GM21515 (cell line): ENCODE measurements at regions not wholly inside any gene's neighbourhood (a gene's known extent, or its start where the extent isn't known, plus 50 kb on each side); places are given as distances from the start of the nearest gene placed in this dataset.

ENCODE experiments used
- ATAC-seq: cut with Tn5 transposase; IDR thresholded peaks from one replicate; pipeline ENCODE4 v1.9.1; 2021; ENCODE audit not compliant: unreplicated experiment

DNA sequence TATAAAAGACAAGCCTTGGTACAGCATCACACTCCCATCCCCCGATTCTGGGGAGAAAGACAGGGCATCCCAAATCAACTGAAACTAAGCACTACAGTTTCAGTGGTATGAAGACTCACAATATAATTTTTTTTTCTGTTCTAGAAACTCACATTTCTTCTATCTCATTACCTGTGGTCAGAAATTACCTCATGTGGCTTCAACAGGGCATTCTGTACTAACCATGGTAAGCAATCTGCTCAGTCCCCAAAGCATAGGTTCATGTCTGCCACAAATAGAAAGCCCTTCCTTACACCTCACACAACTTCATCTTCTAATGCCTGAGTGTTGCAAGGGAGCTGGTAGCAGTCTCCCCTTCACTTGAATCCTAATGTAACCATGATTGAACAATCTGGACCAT, 147.4 kb upstream of the POU2AF2 start:
- ATAC-seq: peak; percentile 50

DNA sequence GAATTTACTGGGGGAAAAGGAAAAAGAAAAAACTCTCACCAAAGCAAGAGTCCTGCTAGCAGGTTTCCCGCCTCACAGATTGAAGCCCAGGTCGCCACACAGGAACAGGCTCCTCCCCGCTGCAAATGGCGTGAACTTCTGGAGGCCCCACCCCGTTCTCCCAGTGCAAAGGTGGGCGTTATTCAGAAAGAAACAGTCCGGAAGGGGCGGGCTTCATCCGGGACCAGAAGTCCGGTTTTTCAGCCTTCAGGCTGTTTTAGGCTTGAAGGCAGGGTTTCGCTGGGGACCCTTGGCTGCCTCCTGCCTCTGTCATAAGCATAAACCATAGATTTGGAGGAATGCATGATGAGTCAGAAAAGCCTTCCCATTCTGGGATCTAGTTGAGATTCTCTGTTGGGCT, 148.3 kb upstream of the POU2AF2 start:
- no peak for ATAC-seq

DNA sequence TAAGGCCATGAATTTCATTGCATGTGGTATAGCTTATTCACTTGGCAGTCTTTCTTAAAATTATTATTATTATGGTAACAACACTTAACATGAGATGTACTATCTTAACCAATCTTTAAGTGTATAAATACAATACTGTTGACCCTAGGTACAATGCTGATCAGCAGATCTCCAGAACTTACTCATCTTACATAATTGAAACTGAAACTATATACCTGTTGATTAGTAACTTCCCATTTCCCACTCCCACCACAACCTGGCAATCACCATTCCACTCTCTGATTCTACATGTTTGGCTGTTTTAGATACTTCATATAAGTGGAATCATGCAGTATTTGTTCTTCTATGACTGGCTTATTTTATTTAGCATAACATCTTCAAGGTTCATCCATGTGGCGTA, 150.2 kb upstream of the POU2AF2 start:
- ATAC-seq: no peak

DNA sequence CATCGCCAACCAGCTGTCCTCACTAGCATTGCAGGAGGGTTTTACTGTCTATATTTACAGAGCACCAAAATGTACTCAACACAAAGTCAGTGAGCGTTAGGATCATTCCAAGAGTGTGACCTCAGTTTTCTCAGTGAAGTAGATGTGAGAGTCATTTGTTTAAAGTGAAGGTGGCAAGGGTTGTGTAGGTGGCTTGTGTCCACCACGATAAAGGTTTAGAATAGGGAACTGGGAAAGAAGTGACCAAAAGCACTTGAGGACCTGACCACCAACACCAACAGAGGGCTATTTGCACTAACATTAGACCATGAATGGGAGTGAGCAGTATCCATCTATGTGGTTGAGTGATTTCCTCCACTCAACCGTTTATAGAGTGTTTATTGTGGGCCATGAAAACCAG, 152.5 kb upstream of the POU2AF2 start:
- ATAC-seq: no peak

DNA sequence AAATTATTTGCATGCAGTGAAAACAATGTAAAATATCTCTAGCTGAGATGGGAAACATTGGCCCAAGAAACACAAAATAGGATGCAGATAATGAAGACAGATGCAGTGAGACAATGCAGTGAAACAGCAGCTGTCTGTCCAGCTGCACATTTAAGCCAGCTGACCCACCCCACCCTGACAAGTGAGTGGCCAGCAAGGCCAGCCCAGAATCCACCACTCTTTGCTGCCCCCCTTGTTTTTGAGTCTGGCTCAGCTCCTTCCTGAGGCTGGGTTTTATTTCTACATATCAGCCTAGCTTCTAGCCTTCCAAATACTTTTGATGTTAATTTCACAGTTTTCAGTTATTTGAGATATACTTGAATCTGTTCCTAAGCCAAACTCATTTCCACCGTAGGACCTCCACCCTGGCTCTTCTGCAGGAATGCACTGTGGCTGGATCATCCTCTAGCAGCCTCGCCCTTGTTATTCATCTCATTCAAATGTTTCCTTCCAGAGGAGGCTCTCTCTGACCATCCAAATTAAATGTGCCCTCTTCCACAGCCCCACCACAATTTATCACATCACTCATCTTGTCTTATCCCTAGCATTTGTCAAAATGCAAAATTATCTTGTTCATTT, 154.1 kb upstream of the POU2AF2 start:
- ATAC-seq: no peak

DNA sequence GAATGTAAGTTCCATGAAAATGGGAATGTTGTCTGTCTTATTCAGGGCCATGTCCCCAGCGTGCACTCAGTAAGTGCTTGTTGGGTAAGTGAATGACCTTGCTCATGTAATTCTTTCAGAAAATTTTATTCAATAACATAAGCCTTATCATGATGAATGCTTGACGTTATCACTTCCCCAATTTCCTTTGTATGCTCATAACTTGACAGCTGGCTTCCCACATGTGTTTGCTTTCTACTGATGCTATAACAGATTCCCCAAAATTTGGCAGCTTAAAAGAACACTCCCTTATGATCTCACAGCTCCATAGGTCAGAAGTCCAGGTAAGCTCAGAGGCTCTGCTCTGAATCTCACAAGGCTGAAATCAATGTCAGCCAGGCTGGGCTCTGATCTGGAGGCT, 155.8 kb upstream of the POU2AF2 start:
- ATAC-seq: no peak

DNA sequence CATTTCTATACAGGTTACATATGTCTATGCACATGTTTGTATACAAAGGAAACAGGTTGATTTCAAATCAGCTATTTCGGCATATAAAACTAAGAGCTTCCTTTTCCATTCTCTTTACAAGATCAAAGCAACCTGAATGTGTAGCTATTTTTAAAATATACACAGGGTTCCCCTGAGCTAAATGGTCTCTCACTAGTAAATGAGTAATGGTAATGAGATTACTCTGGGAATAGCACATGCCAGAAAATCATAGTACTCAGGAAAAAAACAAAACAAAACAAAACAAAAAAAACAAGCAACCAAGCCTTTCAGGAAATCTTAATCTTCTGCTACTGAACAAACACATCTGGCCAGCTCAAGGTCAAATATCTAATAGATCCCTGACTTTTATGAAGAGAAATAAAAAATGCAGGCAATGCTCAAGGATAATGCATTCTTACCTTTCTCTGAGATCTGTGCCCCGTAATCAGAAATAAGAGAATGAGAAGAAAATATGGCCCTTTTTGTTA, 156.6 kb upstream of the POU2AF2 start:
- no peak for ATAC-seq

DNA sequence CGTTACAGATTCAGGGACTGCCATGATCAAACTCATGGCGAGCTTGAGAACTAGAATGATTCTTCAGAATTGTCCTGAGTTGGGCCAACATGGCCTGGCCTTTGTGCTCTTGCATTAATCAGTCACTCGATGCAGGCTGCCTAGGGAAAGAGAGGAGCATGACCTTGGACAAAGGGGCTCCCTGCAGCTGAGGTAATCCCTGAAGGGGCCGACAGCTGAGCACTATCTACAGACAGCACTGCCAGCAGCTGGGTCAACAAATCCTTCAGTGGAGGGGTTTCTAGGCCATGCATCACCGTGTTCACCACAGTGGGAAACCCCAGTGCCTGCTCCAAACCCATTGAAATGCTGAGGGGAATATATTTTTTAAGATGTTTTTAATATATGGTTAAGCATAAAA, 159.5 kb upstream of the POU2AF2 start:
- ATAC-seq: no peak

DNA sequence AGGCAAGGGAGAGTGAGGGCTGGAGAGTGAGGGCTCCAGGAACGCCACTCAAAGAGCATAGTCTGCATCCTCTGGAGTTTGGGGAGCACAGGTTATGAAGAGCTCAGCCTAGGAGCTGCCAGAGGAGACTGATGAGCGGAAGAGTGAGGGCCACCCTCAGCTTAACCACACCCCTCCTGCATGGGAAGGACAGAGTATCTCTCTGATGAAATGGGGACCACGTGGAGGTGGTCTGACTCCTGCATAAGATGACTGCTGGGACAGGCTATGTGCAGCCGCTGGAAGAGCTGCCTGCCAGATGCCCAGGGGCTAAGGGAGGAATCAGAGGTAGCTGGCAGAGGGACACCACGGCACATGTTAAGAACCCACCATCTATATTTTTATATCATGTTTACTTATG, 162.9 kb upstream of the POU2AF2 start:
- ATAC-seq: no peak

DNA sequence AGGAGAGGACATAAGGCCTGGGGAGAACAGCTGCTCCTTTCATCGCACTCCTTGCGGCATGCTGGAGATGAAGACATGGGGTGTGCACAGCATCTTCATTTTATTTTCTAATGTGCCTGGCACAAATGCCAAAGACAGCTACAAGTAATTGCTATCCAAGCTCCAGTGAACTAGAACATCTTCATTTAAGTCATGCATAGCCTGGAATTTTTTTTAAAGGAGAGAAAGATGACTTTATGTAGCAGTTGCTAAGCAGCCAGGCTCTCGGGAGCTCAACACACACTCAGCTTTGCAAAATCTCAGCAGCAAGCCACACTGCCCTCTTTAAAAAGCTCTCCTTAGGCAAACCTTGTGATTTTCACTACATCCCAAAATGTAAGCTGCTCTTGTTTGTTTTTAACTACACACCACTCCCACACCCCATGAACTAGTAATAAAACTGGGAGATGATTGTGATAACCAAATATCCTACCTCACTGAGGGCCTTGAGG, 164.5 kb upstream of the POU2AF2 start:
- no peak for ATAC-seq

DNA sequence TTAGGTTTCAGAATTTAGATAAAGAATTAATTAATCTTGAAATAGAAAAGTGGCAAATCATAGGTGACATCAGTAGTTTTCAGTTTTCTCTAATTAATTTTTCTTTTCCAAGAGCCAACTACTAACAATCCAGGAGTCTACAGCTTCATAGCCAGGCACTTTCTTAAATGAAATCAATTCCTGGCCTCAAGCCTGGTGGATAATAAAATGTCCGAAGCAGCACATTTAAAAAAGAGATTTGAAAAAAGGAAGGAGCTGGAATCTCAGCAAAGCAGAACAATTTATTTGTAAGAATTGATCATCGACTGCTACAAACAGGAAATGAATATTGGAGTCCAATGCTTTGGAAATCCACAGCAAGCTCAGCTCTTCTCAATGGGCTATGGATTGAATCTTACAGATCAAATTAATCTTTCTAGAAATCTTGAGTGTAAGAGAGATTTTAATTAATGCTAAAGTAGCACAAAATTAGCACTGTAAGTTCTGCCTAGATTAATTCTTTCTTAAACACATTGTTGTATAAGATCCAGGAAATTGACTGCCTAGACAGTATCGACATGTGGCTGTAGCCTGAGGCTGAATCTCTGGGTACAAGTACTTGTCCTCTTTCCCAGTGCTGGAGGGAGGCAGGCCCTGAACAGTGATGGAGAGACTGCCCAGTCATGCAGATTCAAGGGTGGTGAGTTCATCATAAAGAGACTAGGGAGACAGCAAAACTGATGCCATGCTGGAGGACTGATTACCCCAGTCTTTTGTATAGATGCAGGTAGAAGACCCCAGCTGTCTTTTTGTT, 167.8 kb upstream of the POU2AF2 start:
- ATAC-seq: no peak

DNA sequence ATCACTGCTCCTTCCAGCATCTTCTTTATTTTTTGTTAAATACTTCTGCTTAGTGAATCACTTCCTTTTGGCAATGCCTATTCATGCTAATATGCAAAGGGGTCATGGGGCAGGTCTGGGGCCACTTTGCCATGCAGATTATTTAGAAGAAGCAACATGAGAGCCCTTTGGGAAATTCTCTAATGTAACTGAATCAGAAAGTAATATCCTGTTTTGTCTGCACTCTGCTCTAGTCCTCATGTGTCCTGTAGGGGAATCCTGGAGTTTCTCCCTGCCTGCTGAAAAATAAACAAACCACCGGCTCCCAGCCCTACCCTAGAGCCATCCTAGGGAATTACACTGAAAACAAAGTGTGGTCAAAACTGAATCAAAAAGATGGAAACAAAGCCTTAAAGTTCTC, 176.5 kb upstream of the POU2AF2 start:
- ATAC-seq: no peak

DNA sequence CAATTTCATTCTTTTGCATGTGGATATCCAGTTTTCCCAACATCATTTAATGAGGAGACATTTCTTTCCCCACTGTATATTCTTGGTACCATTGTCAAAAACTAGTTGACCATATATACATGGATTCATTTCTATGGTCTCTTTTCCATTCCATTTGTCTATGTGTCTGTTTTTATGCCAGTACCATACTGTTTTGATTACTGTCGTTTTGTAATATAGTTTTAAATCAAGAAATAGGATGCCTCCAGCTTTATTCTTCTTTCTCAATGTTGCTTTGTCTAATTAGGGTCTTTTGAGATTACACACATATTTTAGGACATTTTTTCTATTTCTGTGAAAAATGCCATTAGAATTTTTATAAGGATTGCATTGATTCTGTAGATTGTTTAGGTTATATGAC, 177.5 kb upstream of the POU2AF2 start:
- ATAC-seq: no peak

DNA sequence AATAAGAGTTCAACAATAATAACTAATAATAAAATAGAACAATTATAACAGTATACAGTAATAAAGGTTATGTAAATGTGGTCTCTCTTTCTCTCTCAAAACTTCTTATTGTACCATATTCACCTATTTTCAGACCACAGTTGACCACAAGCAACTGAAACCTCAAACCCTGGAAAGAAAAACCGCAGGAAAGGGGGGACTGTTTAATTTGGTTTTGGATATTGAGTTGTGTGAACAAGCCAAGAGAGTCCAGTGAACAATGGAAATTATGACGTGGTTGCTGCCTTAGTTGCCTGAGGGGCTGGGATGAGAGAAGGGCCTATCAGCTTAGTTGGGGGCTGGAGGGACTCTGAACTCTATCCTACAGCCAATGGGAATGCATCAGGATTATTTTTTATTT, 178.7 kb upstream of the POU2AF2 start:
- no peak for ATAC-seq

DNA sequence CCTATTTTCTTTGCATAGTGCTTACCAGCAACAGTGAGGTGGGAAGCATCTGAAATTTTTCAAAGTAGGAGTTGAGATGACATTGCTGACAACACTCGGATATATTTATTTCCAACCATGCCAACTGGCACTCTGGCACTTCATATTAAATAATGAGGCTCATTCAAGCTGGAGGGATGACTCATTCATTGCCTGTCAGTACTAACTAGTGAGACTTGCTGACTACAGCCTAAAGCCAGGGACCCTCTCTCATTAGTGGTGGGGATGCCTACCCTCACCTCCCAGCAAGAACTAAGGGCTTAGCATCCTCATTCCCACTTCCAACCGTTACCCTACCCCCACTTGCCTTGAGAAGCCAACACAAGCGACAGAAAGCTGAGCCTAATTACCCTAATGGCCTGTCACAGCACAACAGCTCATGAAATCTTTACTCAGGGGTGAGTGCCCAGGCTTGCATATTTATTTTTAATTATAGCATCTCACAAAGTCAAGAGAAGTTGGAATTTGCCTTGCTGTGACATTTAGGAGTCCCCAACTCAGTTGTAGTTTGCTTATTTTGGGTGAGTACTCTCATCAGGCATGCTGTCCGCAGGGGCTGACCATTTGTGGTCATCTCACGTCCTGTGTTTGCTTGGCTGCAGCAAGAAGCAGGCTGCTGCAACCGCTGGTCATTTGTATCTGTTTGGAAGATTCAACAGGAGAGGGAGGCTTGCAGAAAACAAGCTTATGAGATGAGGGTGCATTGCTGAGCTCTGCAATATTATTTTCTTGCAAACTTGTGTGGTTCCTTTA, 181.6 kb upstream of the POU2AF2 start:
- no peak for ATAC-seq

DNA sequence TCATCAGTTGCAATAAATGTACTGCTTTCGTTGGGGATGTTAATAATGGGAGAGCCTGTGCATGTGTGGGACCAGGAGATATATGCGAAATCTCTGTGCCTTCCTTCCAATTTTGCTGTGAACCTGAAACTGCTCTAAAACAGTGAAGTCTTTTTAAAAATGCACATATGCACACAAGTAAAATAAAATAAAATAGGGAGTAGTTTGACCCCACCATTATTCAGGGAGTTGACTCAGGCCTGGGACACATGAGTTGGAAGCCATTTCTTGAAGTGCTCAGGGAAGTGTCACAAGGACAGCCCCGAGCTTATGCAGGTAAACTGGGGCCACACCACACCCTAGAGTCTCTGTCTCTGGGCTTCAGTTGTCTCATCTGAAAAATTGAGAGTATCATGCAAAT, 183.1 kb upstream of the POU2AF2 start:
- ATAC-seq: no peak

DNA sequence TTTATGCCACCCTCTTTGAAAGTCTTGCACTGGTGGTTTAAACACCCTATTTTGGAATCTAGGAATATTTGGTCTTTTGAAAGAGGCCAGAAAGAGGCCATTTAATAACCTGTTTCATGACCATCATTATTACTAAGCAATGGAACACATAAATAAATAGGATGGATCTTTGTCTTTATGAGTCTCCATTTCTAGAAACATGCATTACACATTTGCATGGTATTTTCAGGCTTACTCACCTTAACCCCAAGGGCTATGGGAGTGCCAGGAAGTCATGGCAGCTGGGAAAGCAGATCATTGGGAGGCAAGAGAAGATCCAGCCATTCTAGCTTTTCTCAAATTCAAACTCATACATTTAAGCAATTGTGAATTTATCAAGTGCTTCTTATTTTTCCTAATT, 185.8 kb upstream of the POU2AF2 start:
- no peak for ATAC-seq

DNA sequence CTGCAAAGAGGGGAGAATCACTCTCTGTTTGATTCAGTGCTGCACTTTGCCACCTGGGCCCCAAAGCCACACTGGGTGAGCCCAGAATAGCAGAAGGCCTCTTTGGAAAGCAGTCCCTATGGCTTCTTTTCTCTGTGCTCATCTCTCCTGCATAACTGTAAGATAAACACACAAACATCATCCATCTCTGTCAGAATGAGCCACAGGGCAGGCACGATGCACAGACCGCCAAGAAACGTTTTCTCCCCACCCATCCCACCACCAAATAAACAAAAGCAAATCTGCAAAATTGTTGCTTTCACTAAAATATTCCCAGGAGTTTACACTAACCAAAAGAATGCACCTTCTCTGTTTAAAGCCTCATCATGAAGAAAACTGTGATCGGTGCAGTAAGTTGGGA, 196.4 kb upstream of the POU2AF2 start:
- no peak for ATAC-seq

DNA sequence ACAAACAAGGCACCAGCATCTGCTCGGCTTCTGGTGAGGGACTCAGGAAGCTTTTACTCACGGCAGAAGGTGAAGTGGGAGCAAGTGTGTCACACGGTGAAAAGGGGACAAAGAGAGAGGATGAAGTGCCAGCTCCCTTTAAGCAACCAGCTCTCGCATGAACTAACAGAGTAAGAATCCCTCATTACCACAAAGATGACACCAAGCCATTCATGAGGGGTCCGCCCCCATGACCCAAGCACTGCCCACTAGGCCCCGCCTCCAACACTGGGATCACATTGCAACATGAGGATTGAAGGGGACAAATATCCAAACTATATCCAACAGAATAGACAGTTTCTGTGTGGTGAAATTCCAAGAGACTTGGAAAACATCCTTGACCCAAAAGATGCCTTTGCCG, 198.2 kb upstream of the POU2AF2 start:
- no peak for ATAC-seq

DNA sequence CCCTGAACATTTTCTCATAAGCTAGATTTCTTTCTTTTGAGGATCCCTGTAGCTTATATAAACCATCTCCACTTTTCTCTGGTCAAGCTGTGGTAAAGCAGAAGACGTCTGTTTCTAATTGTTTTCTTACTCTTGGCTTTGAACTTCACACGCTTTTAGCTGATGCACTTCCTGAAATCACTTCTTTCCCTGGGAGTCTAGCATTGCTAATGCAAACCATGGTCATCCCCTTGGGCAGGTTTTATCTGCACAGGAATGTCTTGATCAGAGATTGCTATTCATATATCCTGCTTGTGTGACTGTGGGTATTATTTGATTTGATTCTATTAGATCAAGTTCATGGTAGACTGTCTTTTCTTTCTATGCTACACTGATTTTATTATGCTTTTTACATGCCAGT, 199.2 kb upstream of the POU2AF2 start:
- ATAC-seq: no peak

DNA sequence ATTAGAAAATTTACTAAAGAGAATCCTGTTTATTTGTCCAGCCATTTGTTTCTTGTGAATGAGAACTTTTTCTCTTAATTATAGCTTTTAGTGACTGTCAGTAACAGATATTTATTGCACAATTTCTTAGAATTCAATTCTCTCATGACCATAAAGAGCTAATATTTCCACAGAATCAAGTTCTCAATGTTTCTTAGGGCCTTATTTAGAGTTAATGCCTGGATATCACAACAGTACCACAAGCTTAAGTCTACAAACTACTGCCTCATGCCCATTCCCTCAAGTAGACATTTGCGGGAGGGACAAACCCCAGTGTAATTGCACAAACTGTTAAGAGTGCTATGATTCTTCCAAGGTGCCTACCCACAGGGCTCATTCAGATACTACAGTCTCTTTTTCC, 199.7 kb upstream of the POU2AF2 start:
- no peak for ATAC-seq

DNA sequence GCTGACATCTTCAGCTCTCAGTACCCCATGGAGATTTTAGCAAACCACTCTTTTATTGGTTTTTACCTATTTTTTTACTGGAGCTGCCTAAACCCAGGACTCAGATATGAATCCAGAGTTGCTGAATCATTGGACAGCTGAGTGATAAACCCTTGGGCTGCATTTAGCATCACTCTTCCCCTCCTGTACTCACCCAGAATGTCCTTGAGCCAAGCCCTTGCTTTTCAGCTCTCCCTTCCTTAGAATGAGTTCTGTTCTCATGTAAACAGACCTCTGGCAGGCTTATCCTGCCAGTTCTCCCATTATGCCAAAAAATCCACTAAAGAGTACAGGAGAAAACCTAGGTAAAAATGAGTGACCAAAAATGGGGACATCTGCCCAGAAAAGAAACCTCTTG, 200.1 kb upstream of the POU2AF2 start:
- no peak for ATAC-seq
